Stomach (tissue), 8 donors: ENCODE measurements at regions not wholly inside any gene's neighbourhood (a gene's known extent, or its start where the extent isn't known, plus 50 kb on each side); places are given as distances from the start of the nearest gene placed in this dataset.

Experiments used
- DNase-seq, 2 donors: peaks; one replicate each; pipeline versions ENCODE4 v3.0.0 to v3.0.0-alpha.2; 2013 to 2019
- H3K27ac ChIP-seq, 5 donors: fragments of 200-600 bp in 4 of 5; sonication (generic) in 4 of 5; one replicate each; pipeline ENCODE4 v1.5.1; 2013 to 2019; ENCODE audit warnings: mild to moderate bottlenecking in 1 of 5, moderate library complexity in 1 of 5
- H3K27me3 ChIP-seq, 3 donors: fragments of 200-600 bp; sonication (generic); one replicate each; pipeline ENCODE4 v1.5.1; 2017 to 2019; ENCODE audit warnings: mixed run types in 1 of 3
- H3K36me3 ChIP-seq, 4 donors: fragments of 200-600 bp; sonication (generic); 1 replicate in 3 of 4; 2 replicates in 1 of 4; pipeline ENCODE4 v1.5.1; 2016 to 2019
- H3K4me1 ChIP-seq, 4 donors: fragments of 200-600 bp; sonication (generic); one replicate each; pipeline ENCODE4 v1.5.1; 2016 to 2019
- H3K4me3 ChIP-seq, 4 donors: fragments of 200-600 bp; sonication (generic) in 3 of 4; one replicate each; pipeline ENCODE4 v1.5.1; 2016 to 2019; ENCODE audit warnings: mild to moderate bottlenecking in 1 of 4
- H3K9me3 ChIP-seq, 4 donors: fragments of 200-600 bp; sonication (generic); one replicate each; pipeline ENCODE4 v1.5.1; 2016 to 2019
- EP300 ChIP-seq: sonication (generic); formaldehyde crosslinking; IDR thresholded peaks from one replicate; pipeline ENCODE4 v1.6.1; 2017; ENCODE audit warnings: antibody characterized with exemption
- POLR2A ChIP-seq, 4 donors: fragments of 450-650 bp; IDR thresholded peaks; one replicate each; pipeline ENCODE4 v1.6.1; 2016; ENCODE audit warnings: antibody characterized with exemption in 4 of 4, control low read depth in 2 of 4, mild to moderate bottlenecking in 1 of 4, moderate library complexity in 1 of 4
- POLR2AphosphoS5 ChIP-seq, 3 donors: sonication (generic); formaldehyde crosslinking; IDR thresholded peaks; one replicate each; pipeline ENCODE4 v1.6.1; 2016; ENCODE audit warnings: antibody characterized with exemption in 3 of 3
- WGBS, 5 donors: extraction: QIAGEN DNeasy Blood & Tissue Kit in 3 of 5; methylation state at CpG; one replicate each; pipeline versions ENCODE4 v1.1.5 to v1.1.7; 2013 to 2018; 5-methylcytosine and 5-hydroxymethylcytosine counted together
- intact Hi-C: fragments of 100-400 bp; cut with DNase I; formaldehyde crosslinking; loops from one replicate; pipeline ENCODE4 v1.15.1; 2023; ENCODE audit warnings: low total_unique reads
- TF ChIP-seq, protein P1 (sequence below), 7 experiments: fragments of 450-650 bp in 4 of 7; fragments of 200-600 bp in 3 of 7; sonication (generic) in 3 of 7; IDR thresholded peaks; one replicate each; pipeline ENCODE4 v1.5.1; 2016 to 2019; ENCODE audit warnings: antibody characterized with exemption in 7 of 7, control low read depth in 2 of 7, mild to moderate bottlenecking in 1 of 7
- donor health status: healthy with polysubstance abuse.
- donor health status: Bipolar disorder and iron deficiency.
- donor health status: healthy.

DNA sequence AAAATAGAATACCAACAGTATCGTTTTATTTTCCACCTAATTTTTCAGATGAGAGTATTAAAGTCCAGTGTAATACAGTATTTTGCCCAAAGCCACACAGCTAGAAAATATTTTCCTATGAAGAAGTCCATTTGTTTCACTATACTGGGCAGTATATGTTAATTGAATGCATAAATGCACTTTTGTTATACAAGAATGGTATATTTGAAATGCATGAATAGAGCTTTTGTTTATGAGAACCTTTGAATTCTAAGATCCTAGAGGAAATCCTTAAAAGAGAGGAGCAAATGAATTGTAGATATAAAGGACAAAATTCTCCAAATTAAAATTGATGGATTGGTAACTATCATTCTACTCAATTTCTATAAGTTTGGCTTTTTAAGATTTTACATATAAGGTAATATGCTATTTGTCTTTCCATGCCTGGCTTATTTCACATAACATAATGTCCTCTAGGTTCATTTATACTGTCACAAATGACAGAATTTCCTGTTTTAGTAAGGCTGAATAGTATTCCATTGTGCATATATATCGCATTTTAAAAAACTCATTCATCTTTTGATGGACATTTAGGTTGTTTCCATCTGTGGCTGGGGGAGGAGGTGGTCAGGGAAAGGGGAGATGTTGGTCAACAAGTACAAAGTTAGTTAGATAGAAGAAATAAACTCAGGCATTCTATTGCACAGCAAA is 136.6 kb upstream of the DCN start:
- intact Hi-C loops, result no loop called here
- DNase-seq, result no peak
- no peaks in the 10 kb centered on the region for H3K36me3 ChIP-seq
- no peaks in the 10 kb centered on the region for H3K4me1 ChIP-seq
- H3K27me3 ChIP-seq, result no peaks in the 10 kb centered on the region
- H3K27ac ChIP-seq, result no peak overlapping the region
- TF ChIP-seq, protein P1, sequence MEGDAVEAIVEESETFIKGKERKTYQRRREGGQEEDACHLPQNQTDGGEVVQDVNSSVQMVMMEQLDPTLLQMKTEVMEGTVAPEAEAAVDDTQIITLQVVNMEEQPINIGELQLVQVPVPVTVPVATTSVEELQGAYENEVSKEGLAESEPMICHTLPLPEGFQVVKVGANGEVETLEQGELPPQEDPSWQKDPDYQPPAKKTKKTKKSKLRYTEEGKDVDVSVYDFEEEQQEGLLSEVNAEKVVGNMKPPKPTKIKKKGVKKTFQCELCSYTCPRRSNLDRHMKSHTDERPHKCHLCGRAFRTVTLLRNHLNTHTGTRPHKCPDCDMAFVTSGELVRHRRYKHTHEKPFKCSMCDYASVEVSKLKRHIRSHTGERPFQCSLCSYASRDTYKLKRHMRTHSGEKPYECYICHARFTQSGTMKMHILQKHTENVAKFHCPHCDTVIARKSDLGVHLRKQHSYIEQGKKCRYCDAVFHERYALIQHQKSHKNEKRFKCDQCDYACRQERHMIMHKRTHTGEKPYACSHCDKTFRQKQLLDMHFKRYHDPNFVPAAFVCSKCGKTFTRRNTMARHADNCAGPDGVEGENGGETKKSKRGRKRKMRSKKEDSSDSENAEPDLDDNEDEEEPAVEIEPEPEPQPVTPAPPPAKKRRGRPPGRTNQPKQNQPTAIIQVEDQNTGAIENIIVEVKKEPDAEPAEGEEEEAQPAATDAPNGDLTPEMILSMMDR (IDR thresholded peaks at IDR 0.05), result no peak
- TF ChIP-seq EP300, result no peak
- TF ChIP-seq POLR2AphosphoS5 (IDR thresholded peaks at IDR 0.05), result no peak
- TF ChIP-seq POLR2A (IDR thresholded peaks at IDR 0.05), result no peak
- H3K4me3 ChIP-seq, result no peak overlapping the region
- H3K9me3 ChIP-seq, result no peaks in the 10 kb centered on the region
- WGBS, 5 donors, result 61 to 93% (median 84%) methylated on average over 2 of the region's 2 CpGs

DNA sequence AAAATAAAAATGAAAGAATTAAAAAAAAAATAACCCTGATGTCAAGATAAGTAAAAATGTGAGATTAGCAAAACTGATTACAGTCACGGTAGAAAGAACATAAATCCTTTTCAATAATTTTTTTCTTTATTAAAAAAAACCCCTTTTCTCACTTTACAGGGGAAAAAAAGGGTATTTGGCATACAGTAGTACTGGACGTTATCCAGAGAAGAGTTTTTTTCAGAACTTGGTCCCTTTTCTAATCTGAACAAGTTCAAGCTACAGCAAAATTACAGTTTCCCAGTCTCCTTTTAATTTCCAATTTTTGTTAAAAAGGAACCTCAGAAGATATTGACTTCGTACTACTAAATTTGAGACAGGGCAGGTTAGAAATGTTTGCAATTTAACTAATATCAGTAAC is 134.7 kb upstream of the DCN start:
- H3K4me1 ChIP-seq, result no peaks in the 10 kb centered on the region
- H3K9me3 ChIP-seq, result no peaks in the 10 kb centered on the region
- TF ChIP-seq, protein P1 (IDR thresholded peaks at IDR 0.05), result no peak
- TF ChIP-seq POLR2AphosphoS5 (IDR thresholded peaks at IDR 0.05) (no peak), EP300 (no peak), POLR2A (IDR thresholded peaks at IDR 0.05) (no peak)
- H3K27ac ChIP-seq, result peak overlapping the region in 2 of 5 donors; percentile 31 to 54
- WGBS, 5 donors, result 49 to 60% (median 54%) methylated on average over 3 of the region's 3 CpGs
- no peaks in the 10 kb centered on the region for H3K27me3 ChIP-seq
- intact Hi-C loops, result no loop called here
- no peak for DNase-seq
- H3K36me3 ChIP-seq, result no peaks in the 10 kb centered on the region
- H3K4me3 ChIP-seq, result no peak overlapping the region

DNA sequence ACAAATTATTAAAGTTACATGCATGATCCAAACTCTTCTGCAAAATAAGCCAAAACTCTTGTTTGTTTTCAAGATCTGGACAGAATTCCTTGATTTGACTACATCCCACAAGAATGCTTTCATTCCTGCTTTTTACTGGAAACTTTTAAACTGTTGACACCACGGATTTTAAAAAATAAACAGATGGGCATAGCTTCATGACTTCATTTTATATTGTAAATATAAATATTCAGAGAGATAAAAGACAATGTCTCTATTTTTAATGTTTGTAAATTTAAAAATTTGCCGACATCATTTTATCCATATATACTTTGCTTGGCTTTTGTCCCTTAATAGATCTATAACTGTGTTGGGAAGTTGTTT is 134.3 kb upstream of the DCN start:
- intact Hi-C loops, result no loop called here

DNA sequence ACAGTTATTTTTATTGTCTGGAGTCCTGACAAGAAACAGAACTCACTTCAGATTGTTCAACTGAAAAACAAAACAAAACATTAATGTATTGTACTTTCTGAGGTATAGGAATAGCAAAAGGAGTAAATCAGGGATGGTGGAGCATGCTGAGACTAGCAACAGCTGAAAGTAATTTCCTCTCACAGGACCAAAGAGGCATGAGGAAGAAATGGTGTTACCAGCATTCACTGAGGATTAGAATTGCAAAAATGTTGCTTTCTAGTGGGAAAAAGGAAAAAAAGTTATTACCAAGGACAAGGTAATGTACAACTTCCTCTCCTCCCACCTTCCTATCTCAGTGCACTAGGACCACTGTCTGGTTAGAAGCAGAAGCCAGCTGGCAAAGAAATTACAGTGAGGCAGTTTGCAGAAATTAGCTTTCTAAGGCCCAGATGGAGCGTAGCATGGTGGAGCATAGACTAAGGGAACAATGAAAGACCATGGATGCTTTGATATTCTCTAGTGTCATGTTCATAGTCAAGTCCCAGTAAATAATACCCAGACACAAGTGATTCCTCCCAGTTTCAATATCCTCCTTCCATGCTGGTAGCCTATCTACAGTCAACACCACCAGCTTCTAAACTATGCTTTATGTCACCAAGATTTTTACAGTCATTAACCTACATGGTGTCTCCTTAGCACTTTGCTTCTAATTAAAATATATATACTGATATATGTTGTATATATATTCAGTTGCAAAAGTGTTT is 133.7 kb upstream of the DCN start:
- Histone ChIP-seq H3K36me3 (no peaks in the 10 kb centered on the region), H3K4me1 (no peaks in the 10 kb centered on the region), H3K4me3 (no peak overlapping the region), H3K9me3 (no peaks in the 10 kb centered on the region), H3K27ac (peak overlapping the region in 3 of 5 donors; percentile 13 to 41 (median 19)), H3K27me3 (no peaks in the 10 kb centered on the region)
- 85 to 92% (median 87%) methylated on average over 1 of the region's 1 CpG for WGBS, 5 donors
- TF ChIP-seq POLR2AphosphoS5 (IDR thresholded peaks at IDR 0.05), result no peak
- TF ChIP-seq, protein P1 (IDR thresholded peaks at IDR 0.05), result no peak
- no peak for TF ChIP-seq POLR2A (IDR thresholded peaks at IDR 0.05)
- no peak for TF ChIP-seq EP300
- intact Hi-C loops, result no loop called here
- DNase-seq, result no peak

More for the DNA sequence above, 134.3 kb upstream of the DCN start:
- peak in 1 of 2 donors; percentile 48 for DNase-seq
- Histone ChIP-seq H3K36me3 (no peaks in the 10 kb centered on the region), H3K4me3 (no peak overlapping the region), H3K27ac (peak overlapping the region in 2 of 5 donors; percentile 31 to 54), H3K27me3 (no peaks in the 10 kb centered on the region), H3K9me3 (no peaks in the 10 kb centered on the region), H3K4me1 (no peaks in the 10 kb centered on the region)
- TF ChIP-seq EP300 (no peak), POLR2A (IDR thresholded peaks at IDR 0.05) (no peak), POLR2AphosphoS5 (IDR thresholded peaks at IDR 0.05) (no peak)
- TF ChIP-seq, protein P1 (IDR thresholded peaks at IDR 0.05), result no peak
- WGBS, 5 donors, result 52 to 68% (median 59%) methylated on average over 2 of the region's 2 CpGs
